Naive thymus-derived CD4-positive, alpha-beta T cell (primary cell): ENCODE measurements at regions not wholly inside any gene's neighbourhood (a gene's known extent, or its start where the extent isn't known, plus 50 kb on each side); places are given as distances from the start of the nearest gene placed in this dataset.
A peak's percentile ranks its signal among the peaks of the same experiment; 100 is the strongest.

ENCODE experiments used
- ATAC-seq: fragments of 150-1000 bp; cut with Tn5 transposase; 2 replicates; pipeline ENCODE4 v1.10.0; 2021; ENCODE audit warnings: mild to moderate bottlenecking, moderate library complexity
- CTCF ChIA-PET: fragments of 350-600 bp; sonication (Branson Sonifier 250); formaldehyde crosslinking; loops from one replicate; lab custom pipeline; 2021; ENCODE audit warnings: antibody characterized with exemption; lab: Charles Lee
- POLR2A ChIA-PET: fragments of 350-600 bp; sonication (Branson Sonifier 250); formaldehyde crosslinking; loops from one replicate; lab custom pipeline; 2021; ENCODE audit warnings: antibody characterized with exemption, inconsistent platforms; lab: Charles Lee
- DNase-seq, 9 donors: peaks; one replicate each; pipeline versions ENCODE4 v3.0.0 to v3.0.0-alpha.2; 2020 to 2022; ENCODE audit warnings: mixed read lengths in 1 of 9
- H3K27ac ChIP-seq: one replicate; pipeline ENCODE4 v1.7.0; 2013; ENCODE audit warnings: mild to moderate bottlenecking, low read depth, low read length, moderate library complexity
- H3K27me3 ChIP-seq, 2 donors: one replicate each; pipeline ENCODE4 v1.7.0; 2013; ENCODE audit warnings: low read length in 2 of 2, mild to moderate bottlenecking in 2 of 2, moderate library complexity in 2 of 2; ENCODE audit not compliant: control insufficient read depth in 2 of 2, insufficient read depth in 2 of 2
- H3K36me3 ChIP-seq, 3 experiments: 1 replicate in 2 of 3; 2 replicates in 1 of 3; pipeline ENCODE4 v1.7.0; 2013; ENCODE audit warnings: low read length in 3 of 3, mild to moderate bottlenecking in 3 of 3, moderate library complexity in 1 of 3; ENCODE audit not compliant: insufficient read depth in 3 of 3, control insufficient read depth in 2 of 3
- H3K4me1 ChIP-seq, 2 donors: one replicate each; pipeline ENCODE4 v1.7.0; 2013; ENCODE audit warnings: low read length in 2 of 2, mild to moderate bottlenecking in 2 of 2, moderate library complexity in 1 of 2; ENCODE audit not compliant: control insufficient read depth in 2 of 2, insufficient read depth in 2 of 2
- H3K4me3 ChIP-seq: 2 replicates; pipeline ENCODE4 v1.7.0; 2013; ENCODE audit warnings: mild to moderate bottlenecking, low read length
- H3K9me3 ChIP-seq, 3 experiments: 1 replicate in 2 of 3; 2 replicates in 1 of 3; pipeline ENCODE4 v1.7.0; 2013; ENCODE audit warnings: low read length in 3 of 3; ENCODE audit not compliant: control insufficient read depth in 2 of 3
- H3K27ac Mint-ChIP-seq, 9 donors: one replicate each; pipeline ENCODE4 v1.8.0; 2020 to 2022; ENCODE audit warnings: mixed read lengths in 9 of 9, mild to moderate bottlenecking in 8 of 9, moderate library complexity in 5 of 9, inconsistent platforms in 2 of 9
- H3K27me3 Mint-ChIP-seq, 5 donors: one replicate each; pipeline ENCODE4 v1.8.0; 2021 to 2022; ENCODE audit warnings: mixed read lengths in 5 of 5, mild to moderate bottlenecking in 1 of 5
- H3K36me3 Mint-ChIP-seq, 5 donors: one replicate each; pipeline ENCODE4 v1.8.0; 2020 to 2022; ENCODE audit warnings: mixed read lengths in 5 of 5, mild to moderate bottlenecking in 3 of 5, inconsistent platforms in 1 of 5
- H3K4me1 Mint-ChIP-seq, 7 donors: one replicate each; pipeline ENCODE4 v1.8.0; 2020 to 2022; ENCODE audit warnings: mixed read lengths in 7 of 7, mild to moderate bottlenecking in 3 of 7, inconsistent platforms in 1 of 7
- H3K4me3 Mint-ChIP-seq, 10 donors: one replicate each; pipeline ENCODE4 v1.8.0; 2020 to 2022; ENCODE audit warnings: mild to moderate bottlenecking in 10 of 10, mixed read lengths in 10 of 10, moderate library complexity in 6 of 10, inconsistent platforms in 2 of 10
- H3K9me3 Mint-ChIP-seq, 11 donors: one replicate each; pipeline ENCODE4 v1.8.0; 2020 to 2022; ENCODE audit warnings: mixed read lengths in 11 of 11, mild to moderate bottlenecking in 4 of 11, inconsistent platforms in 1 of 11, moderate library complexity in 1 of 11
- intact Hi-C, 2 donors: fragments of 100-400 bp; cut with micrococcal nuclease; formaldehyde crosslinking; loops; one replicate each; pipeline ENCODE4 v1.15.1; 2023

DNA sequence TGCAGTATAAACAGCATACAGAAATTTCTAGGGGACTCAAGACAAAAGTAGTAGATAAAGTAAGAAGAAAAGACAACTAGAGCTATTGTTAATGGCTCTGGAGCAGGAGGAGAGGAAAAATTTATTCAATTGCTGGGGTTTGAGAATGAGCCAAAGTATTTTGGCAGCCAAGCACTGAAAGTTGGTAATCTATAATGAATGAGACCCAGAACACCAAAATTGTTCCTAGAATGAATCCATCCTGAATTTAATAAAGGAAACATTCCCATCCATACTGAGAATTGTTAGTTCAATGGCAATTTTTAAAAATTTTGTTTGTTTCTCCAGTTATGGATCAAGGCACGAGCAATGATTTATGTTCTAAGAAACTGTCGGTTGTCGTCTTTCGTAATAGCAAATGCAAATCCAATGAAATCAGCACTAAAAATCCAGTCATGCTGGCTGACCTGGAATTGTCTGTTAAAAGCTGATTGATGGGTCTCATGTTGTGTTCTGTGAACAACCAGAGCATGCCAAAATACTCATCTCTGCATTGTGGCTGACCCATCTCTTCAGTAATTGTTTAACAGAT lies 170.9 kb upstream of the LMNTD1 start:
- no peak for DNase-seq
- H3K9me3 Mint-ChIP-seq = peaks cover 0 to 2% (median 0%) of the 10 kb centered on the region in 11 donors
- no peak overlapping the region for H3K27ac ChIP-seq
- H3K36me3 Mint-ChIP-seq = peaks cover 0 to 5% (median 0%) of the 10 kb centered on the region in 5 donors
- no peak for ATAC-seq
- intact Hi-C loops = no loop called here
- no peak overlapping the region for H3K4me3 ChIP-seq
- H3K4me3 Mint-ChIP-seq = no peak overlapping the region
- H3K27me3 ChIP-seq = no peaks in the 10 kb centered on the region
- no peaks in the 10 kb centered on the region for H3K4me1 ChIP-seq
- ChIA-PET CTCF (no interaction called here), POLR2A (interaction anchor here (0.6 kb wide), 1 partner anchor 114 kb away, joined by 4 read pairs; no protein-coding TSS in a partner anchor)
- H3K27ac Mint-ChIP-seq = no peak overlapping the region
- no peaks in the 10 kb centered on the region for H3K9me3 ChIP-seq
- H3K27me3 Mint-ChIP-seq = peaks cover 3 to 7% (median 5%) of the 10 kb centered on the region in 5 donors
- no peaks in the 10 kb centered on the region for H3K36me3 ChIP-seq
- peaks cover 0 to 2% (median 0%) of the 10 kb centered on the region in 7 donors for H3K4me1 Mint-ChIP-seq

DNA sequence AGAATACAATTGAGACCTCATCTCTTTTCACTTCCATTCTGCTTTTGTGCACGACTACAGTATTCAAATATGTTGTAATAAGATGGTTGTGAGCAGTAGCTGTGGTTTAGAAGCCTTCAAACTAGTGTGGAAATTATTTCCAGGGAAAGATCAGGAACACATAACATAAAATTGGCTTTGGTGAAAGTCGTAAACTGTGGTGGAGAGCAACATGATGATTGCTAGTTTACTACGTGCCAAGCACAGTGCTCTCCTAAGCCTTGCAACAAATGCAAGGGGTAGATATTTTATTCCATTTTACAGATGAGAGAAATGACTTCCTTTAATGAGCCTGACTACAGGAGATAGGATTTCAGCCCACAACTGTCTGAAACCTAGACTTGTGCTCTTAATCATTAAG lies 172.4 kb upstream of the LMNTD1 start:
- CTCF ChIA-PET = no interaction called here
- Mint-ChIP-seq H3K27ac (no peak overlapping the region), H3K9me3 (peaks cover 0 to 2% (median 0%) of the 10 kb centered on the region in 11 donors), H3K4me1 (no peaks in the 10 kb centered on the region), H3K36me3 (no peaks in the 10 kb centered on the region), H3K4me3 (no peak overlapping the region), H3K27me3 (peaks cover 0 to 3% (median 0%) of the 10 kb centered on the region in 5 donors)
- Histone ChIP-seq H3K4me1 (no peaks in the 10 kb centered on the region), H3K27ac (no peak overlapping the region), H3K27me3 (no peaks in the 10 kb centered on the region), H3K36me3 (no peaks in the 10 kb centered on the region), H3K9me3 (no peaks in the 10 kb centered on the region), H3K4me3 (no peak overlapping the region)
- DNase-seq (no peak), ATAC-seq (no peak)
- POLR2A ChIA-PET = no interaction called here
- intact Hi-C loops = no loop called here

- CTCF ChIA-PET = no interaction called here
- H3K27ac Mint-ChIP-seq = no peak overlapping the region
- H3K4me3 Mint-ChIP-seq = no peak overlapping the region
- peaks cover 0 to 3% (median 0%) of the 10 kb centered on the region in 5 donors for H3K27me3 Mint-ChIP-seq
- H3K36me3 Mint-ChIP-seq = no peaks in the 10 kb centered on the region
- POLR2A ChIA-PET = no interaction called here
- DNase-seq = no peak
- no peaks in the 10 kb centered on the region for H3K4me1 Mint-ChIP-seq
- intact Hi-C loops = no loop called here
- H3K27ac ChIP-seq = no peak overlapping the region
- no peak for ATAC-seq
- no peaks in the 10 kb centered on the region for H3K36me3 ChIP-seq
- H3K9me3 ChIP-seq = no peaks in the 10 kb centered on the region
- no peak overlapping the region for H3K4me3 ChIP-seq
- H3K27me3 ChIP-seq = no peaks in the 10 kb centered on the region
- H3K4me1 ChIP-seq = no peaks in the 10 kb centered on the region
- peaks cover 0 to 2% (median 0%) of the 10 kb centered on the region in 11 donors for H3K9me3 Mint-ChIP-seq
Measured at GRCh38 chr12:25725931-25726330, 172.8 kb upstream of the LMNTD1 start.

DNA sequence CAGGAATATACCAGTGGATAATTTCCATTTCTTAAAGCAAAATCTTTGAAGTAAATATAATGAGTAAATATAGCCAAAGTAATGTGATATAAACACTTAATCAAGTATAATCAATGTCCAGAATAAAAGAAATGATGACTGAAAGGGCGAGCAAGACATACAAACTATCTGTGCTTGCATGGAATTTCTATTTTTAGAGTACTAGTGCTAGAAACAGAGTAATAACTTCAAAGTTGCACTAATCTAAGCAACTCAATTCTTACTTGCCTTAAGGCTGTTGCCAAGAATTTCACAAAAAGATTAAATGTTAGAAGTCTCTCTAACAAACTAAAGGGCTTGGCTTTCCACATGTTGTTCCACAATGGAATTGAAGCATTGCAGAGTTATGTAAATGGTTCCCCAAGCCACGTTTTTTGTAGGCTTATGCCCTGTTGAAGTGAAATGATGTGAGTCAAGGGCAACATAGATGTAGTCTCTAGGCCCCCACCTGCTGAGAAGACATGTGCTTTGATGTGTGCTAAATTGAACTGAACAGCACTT lies 175.0 kb upstream of the LMNTD1 start:
- Histone ChIP-seq H3K27me3 (no peaks in the 10 kb centered on the region), H3K4me3 (no peak overlapping the region), H3K27ac (no peak overlapping the region), H3K36me3 (no peaks in the 10 kb centered on the region), H3K9me3 (no peaks in the 10 kb centered on the region), H3K4me1 (no peaks in the 10 kb centered on the region)
- peaks cover 0 to 4% (median 0%) of the 10 kb centered on the region in 11 donors for H3K9me3 Mint-ChIP-seq
- H3K27ac Mint-ChIP-seq = no peak overlapping the region
- ATAC-seq = no peak
- intact Hi-C loops = no loop called here
- H3K36me3 Mint-ChIP-seq = no peaks in the 10 kb centered on the region
- H3K4me1 Mint-ChIP-seq = no peaks in the 10 kb centered on the region
- no peak overlapping the region for H3K4me3 Mint-ChIP-seq
- ChIA-PET POLR2A (no interaction called here), CTCF (no interaction called here)
- no peaks in the 10 kb centered on the region for H3K27me3 Mint-ChIP-seq
- DNase-seq = no peak

- intact Hi-C loops = no loop called here
Measured at GRCh38 chr12:25730489-25731349, 177.6 kb upstream of the LMNTD1 start.

DNA sequence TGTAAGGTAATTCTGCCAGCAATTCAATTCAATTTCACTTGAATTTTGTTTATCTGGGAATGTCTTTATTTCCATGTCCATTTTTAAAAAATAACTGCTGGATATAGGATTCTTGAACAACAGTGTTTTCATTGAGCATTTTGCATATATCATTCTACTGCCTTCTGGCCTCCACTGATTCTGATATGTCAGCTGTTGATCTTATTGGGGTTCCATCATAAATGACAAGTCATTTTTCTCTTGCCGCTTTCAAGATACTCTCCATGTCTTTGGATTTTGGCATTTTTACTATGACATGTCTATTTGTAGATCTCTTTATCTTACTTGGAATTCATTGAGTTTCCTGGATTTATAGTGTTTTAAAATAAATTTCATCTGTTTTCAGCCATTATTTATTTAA lies 180.5 kb upstream of the LMNTD1 start:
- no peaks in the 10 kb centered on the region for H3K27me3 ChIP-seq
- no peak overlapping the region for H3K27ac ChIP-seq
- POLR2A ChIA-PET = no interaction called here
- H3K9me3 Mint-ChIP-seq = peaks cover 0 to 13% (median 6%) of the 10 kb centered on the region in 11 donors
- DNase-seq (no peak), ATAC-seq (no peak)
- H3K36me3 Mint-ChIP-seq = peaks cover 0 to 3% (median 0%) of the 10 kb centered on the region in 5 donors
- intact Hi-C loops = no loop called here
- H3K4me3 Mint-ChIP-seq = no peak overlapping the region
- no peaks in the 10 kb centered on the region for H3K9me3 ChIP-seq
- H3K4me3 ChIP-seq = no peak overlapping the region
- H3K4me1 ChIP-seq = no peaks in the 10 kb centered on the region
- H3K36me3 ChIP-seq = no peaks in the 10 kb centered on the region
- peaks cover 0 to 5% (median 4%) of the 10 kb centered on the region in 5 donors for H3K27me3 Mint-ChIP-seq
- H3K27ac Mint-ChIP-seq = no peak overlapping the region
- CTCF ChIA-PET = no interaction called here
- H3K4me1 Mint-ChIP-seq = peaks cover 0 to 4% (median 0%) of the 10 kb centered on the region in 7 donors

More at GRCh38 chr12:25730489-25731349, 177.6 kb upstream of the LMNTD1 start:
- Histone ChIP-seq H3K4me1 (no peaks in the 10 kb centered on the region), H3K27me3 (no peaks in the 10 kb centered on the region), H3K4me3 (no peak overlapping the region), H3K27ac (no peak overlapping the region), H3K36me3 (no peaks in the 10 kb centered on the region), H3K9me3 (no peaks in the 10 kb centered on the region)
- ChIA-PET CTCF (no interaction called here), POLR2A (no interaction called here)
- Mint-ChIP-seq H3K27ac (no peak overlapping the region), H3K4me1 (peaks cover 0 to 4% (median 0%) of the 10 kb centered on the region in 7 donors), H3K27me3 (no peaks in the 10 kb centered on the region), H3K9me3 (peaks cover 0 to 4% (median 0%) of the 10 kb centered on the region in 11 donors), H3K36me3 (no peaks in the 10 kb centered on the region), H3K4me3 (no peak overlapping the region)
- DNase-seq (no peak), ATAC-seq (peak; percentile 22)
